ENCODE measurements at regions not wholly inside any gene's neighbourhood (a gene's known extent, or its start where the extent isn't known, plus 50 kb on each side); places are given as distances from the start of the nearest gene placed in this dataset.

GRCh38 chr5:82684659-82685058, 392.5 kb downstream of the TMEM167A start:
- FAIRE-seq, result no peak

GRCh38 chr5:82684165-82684564, 393.0 kb downstream of the TMEM167A start:
- no peak for FAIRE-seq

GRCh38 chr5:82679660-82680059, 397.5 kb downstream of the TMEM167A start:
- no peak for FAIRE-seq

- no peak for FAIRE-seq
Measured at GRCh38 chr5:82676661-82677060, 398.5 kb upstream of the RPS23 start.

GRCh38 chr5:82674671-82675070, 396.5 kb upstream of the RPS23 start:
- no peak for FAIRE-seq

GRCh38 chr5:82673057-82673809, 395.1 kb upstream of the RPS23 start:
- no peak for FAIRE-seq

GRCh38 chr5:82670692-82671091, 392.5 kb upstream of the RPS23 start:
- FAIRE-seq, result no peak

GRCh38 chr5:82669720-82670119, 391.6 kb upstream of the RPS23 start:
- no peak for FAIRE-seq

- FAIRE-seq, result no peak
Measured at GRCh38 chr5:82666312-82666711, 388.2 kb upstream of the RPS23 start.

GRCh38 chr5:82664732-82665131, 386.6 kb upstream of the RPS23 start:
- FAIRE-seq, result no peak

- no peak for FAIRE-seq
Measured at GRCh38 chr5:82663225-82663624, 385.1 kb upstream of the RPS23 start.

- FAIRE-seq, result no peak
Measured at GRCh38 chr5:82662340-82662739, 384.2 kb upstream of the RPS23 start.

- no peak for FAIRE-seq
Measured at GRCh38 chr5:82661933-82662332, 383.8 kb upstream of the RPS23 start.

GRCh38 chr5:82661462-82661861, 383.3 kb upstream of the RPS23 start:
- no peak for FAIRE-seq

GRCh38 chr5:82659115-82659514, 381.0 kb upstream of the RPS23 start:
- no peak for FAIRE-seq

- FAIRE-seq, result no peak
Measured at GRCh38 chr5:82657033-82657699, 379.0 kb upstream of the RPS23 start.

GRCh38 chr5:82656341-82656761, 378.2 kb upstream of the RPS23 start:
- no peak for FAIRE-seq

GRCh38 chr5:82655078-82655477, 376.9 kb upstream of the RPS23 start:
- FAIRE-seq, result no peak

- no peak for FAIRE-seq
Measured at GRCh38 chr5:82649943-82650342, 371.8 kb upstream of the RPS23 start.

GRCh38 chr5:82644766-82645165, 366.6 kb upstream of the RPS23 start:
- FAIRE-seq, result no peak

- no peak for FAIRE-seq
Measured at GRCh38 chr5:82644229-82644628, 366.1 kb upstream of the RPS23 start.

GRCh38 chr5:82642313-82642712, 364.2 kb upstream of the RPS23 start:
- FAIRE-seq, result no peak

- FAIRE-seq, result peak; percentile 3
Measured at GRCh38 chr5:82641331-82642003, 363.3 kb upstream of the RPS23 start.

GRCh38 chr5:82640916-82641315, 362.8 kb upstream of the RPS23 start:
- FAIRE-seq, result no peak

Data from TTC549 (cell line).